ENCODE measurements at regions not wholly inside any gene's neighbourhood (a gene's known extent, or its start where the extent isn't known, plus 50 kb on each side); places are given as distances from the start of the nearest gene placed in this dataset.
"Not testable (repeated sequence)": the region's sequence is repeated elsewhere in the genome, so short reads cannot be mapped to it uniquely, and the experiment has no call there.

DNA sequence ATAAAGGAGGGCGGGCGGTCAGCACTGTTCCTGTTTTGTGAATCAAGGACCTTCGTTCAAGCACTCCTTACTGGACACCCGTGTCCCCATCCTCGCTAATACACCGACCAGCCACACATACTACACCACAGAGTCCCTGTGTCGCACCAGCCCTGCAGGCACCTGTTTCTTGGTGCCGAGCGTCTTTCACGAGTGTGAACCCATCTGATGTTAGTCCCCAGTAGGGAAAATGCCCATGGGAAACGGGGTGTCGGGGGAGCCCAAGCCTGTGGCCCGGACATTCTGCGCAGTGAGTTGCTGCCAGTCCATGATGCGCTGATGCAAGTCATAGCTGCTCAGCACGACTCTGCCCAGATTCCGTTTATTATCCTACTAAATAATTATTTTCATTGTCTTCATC lies 74.7 kb downstream of the TTLL2 start:
- Histone ChIP-seq H3K9me3 (ENCODE audit: control insufficient read depth, insufficient read depth, low read length) (no peaks in the 10 kb centered on the region), H3K36me3 (ENCODE audit: control insufficient read depth, insufficient read depth, low read length) (no peaks in the 10 kb centered on the region), H3K4me1 (ENCODE audit: control insufficient read depth, insufficient read depth, low read length) (peaks cover 6% of the 10 kb centered on the region), H3K4me3 (ENCODE audit: low read depth, low read length) (no peak overlapping the region), H3K27me3 (ENCODE audit: control insufficient read depth, insufficient read depth, low read length) (no peaks in the 10 kb centered on the region), H3K27ac (ENCODE audit: low read depth, low read length) (no peak overlapping the region)
- 94% methylated on average over 10 of the region's 17 CpGs for WGBS (ENCODE audit: insufficient coverage)
- no peak for DNase-seq (ENCODE audit: low read depth in 4 of 6, low spot score in 6 of 6)

GRCh38 chr6:167400482-167401138 lies 75.7 kb downstream of the TTLL2 start:
- 96% methylated on average over 16 of the region's 18 CpGs for WGBS (ENCODE audit: insufficient coverage)
- Histone ChIP-seq H3K4me1 (ENCODE audit: control insufficient read depth, insufficient read depth, low read length) (peaks cover 6% of the 10 kb centered on the region), H3K9me3 (ENCODE audit: control insufficient read depth, insufficient read depth, low read length) (no peaks in the 10 kb centered on the region), H3K27ac (ENCODE audit: low read depth, low read length) (no peak overlapping the region), H3K4me3 (ENCODE audit: low read depth, low read length) (no peak overlapping the region), H3K36me3 (ENCODE audit: control insufficient read depth, insufficient read depth, low read length) (no peaks in the 10 kb centered on the region), H3K27me3 (ENCODE audit: control insufficient read depth, insufficient read depth, low read length) (no peaks in the 10 kb centered on the region)
- DNase-seq (ENCODE audit: low read depth in 4 of 6, low spot score in 6 of 6), result no peak

- Histone ChIP-seq H3K36me3 (ENCODE audit: control insufficient read depth, insufficient read depth, low read length) (no peaks in the 10 kb centered on the region), H3K4me3 (ENCODE audit: low read depth, low read length) (no peak overlapping the region), H3K27me3 (ENCODE audit: control insufficient read depth, insufficient read depth, low read length) (no peaks in the 10 kb centered on the region), H3K27ac (ENCODE audit: low read depth, low read length) (no peak overlapping the region), H3K4me1 (ENCODE audit: control insufficient read depth, insufficient read depth, low read length) (peaks cover 6% of the 10 kb centered on the region), H3K9me3 (ENCODE audit: control insufficient read depth, insufficient read depth, low read length) (no peaks in the 10 kb centered on the region)
- 61% methylated on average over 17 of the region's 20 CpGs for WGBS (ENCODE audit: insufficient coverage)
- DNase-seq (ENCODE audit: low read depth in 4 of 6, low spot score in 6 of 6), result no peak
Observed at GRCh38 chr6:167401525-167402194, 76.8 kb downstream of the TTLL2 start.

GRCh38 chr6:167402195-167402686 lies 77.4 kb downstream of the TTLL2 start:
- no peak overlapping the region for H3K27ac ChIP-seq (ENCODE audit: low read depth, low read length)
- no peaks in the 10 kb centered on the region for H3K36me3 ChIP-seq (ENCODE audit: control insufficient read depth, insufficient read depth, low read length)
- DNase-seq (ENCODE audit: low read depth in 4 of 6, low spot score in 6 of 6), result no peak
- no peaks in the 10 kb centered on the region for H3K9me3 ChIP-seq (ENCODE audit: control insufficient read depth, insufficient read depth, low read length)
- H3K27me3 ChIP-seq (ENCODE audit: control insufficient read depth, insufficient read depth, low read length), result no peaks in the 10 kb centered on the region
- peaks cover 7% of the 10 kb centered on the region for H3K4me1 ChIP-seq (ENCODE audit: control insufficient read depth, insufficient read depth, low read length)
- H3K4me3 ChIP-seq (ENCODE audit: low read depth, low read length), result no peak overlapping the region
- WGBS (ENCODE audit: insufficient coverage), result 76% methylated on average over 9 of the region's 16 CpGs

DNA sequence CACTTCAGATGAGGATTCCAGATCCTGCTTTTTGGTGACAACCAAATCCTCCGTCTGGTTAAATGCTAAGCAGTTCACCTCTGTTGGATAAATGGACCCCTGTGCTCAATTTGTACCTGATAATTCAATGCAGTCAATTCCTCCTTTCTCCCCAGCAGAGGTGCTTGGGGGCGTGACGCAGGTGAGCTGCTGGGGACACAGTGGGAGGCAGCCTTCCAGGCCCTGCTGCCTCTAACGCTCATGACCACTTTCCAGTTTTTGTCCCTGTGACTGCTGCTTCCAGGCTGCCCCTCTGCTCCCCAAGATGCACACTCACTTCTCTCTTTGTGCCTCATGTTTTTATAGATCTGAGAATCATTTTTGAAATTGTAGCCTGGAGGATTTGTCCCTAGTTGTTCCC lies 78.5 kb downstream of the TTLL2 start:
- no peaks in the 10 kb centered on the region for H3K9me3 ChIP-seq (ENCODE audit: control insufficient read depth, insufficient read depth, low read length)
- no peaks in the 10 kb centered on the region for H3K36me3 ChIP-seq (ENCODE audit: control insufficient read depth, insufficient read depth, low read length)
- no peaks in the 10 kb centered on the region for H3K27me3 ChIP-seq (ENCODE audit: control insufficient read depth, insufficient read depth, low read length)
- no peak for DNase-seq (ENCODE audit: low read depth in 4 of 6, low spot score in 6 of 6)
- H3K4me1 ChIP-seq (ENCODE audit: control insufficient read depth, insufficient read depth, low read length), result peaks cover 17% of the 10 kb centered on the region
- H3K4me3 ChIP-seq (ENCODE audit: low read depth, low read length), result no peak overlapping the region
- H3K27ac ChIP-seq (ENCODE audit: low read depth, low read length), result no peak overlapping the region
- 81% methylated on average over 3 of the region's 4 CpGs for WGBS (ENCODE audit: insufficient coverage)

- Histone ChIP-seq H3K4me1 (ENCODE audit: control insufficient read depth, insufficient read depth, low read length) (peaks cover 22% of the 10 kb centered on the region), H3K4me3 (ENCODE audit: low read depth, low read length) (no peak overlapping the region), H3K36me3 (ENCODE audit: control insufficient read depth, insufficient read depth, low read length) (no peaks in the 10 kb centered on the region), H3K27ac (ENCODE audit: low read depth, low read length) (no peak overlapping the region), H3K27me3 (ENCODE audit: control insufficient read depth, insufficient read depth, low read length) (no peaks in the 10 kb centered on the region), H3K9me3 (ENCODE audit: control insufficient read depth, insufficient read depth, low read length) (no peaks in the 10 kb centered on the region)
- no peak for DNase-seq (ENCODE audit: low read depth in 4 of 6, low spot score in 6 of 6)
- 83% methylated on average over 12 of the region's 17 CpGs for WGBS (ENCODE audit: insufficient coverage)
Observed at GRCh38 chr6:167404385-167405049, 79.6 kb downstream of the TTLL2 start.

GRCh38 chr6:167405778-167406532 lies 81.1 kb downstream of the TTLL2 start:
- no peaks in the 10 kb centered on the region for H3K27me3 ChIP-seq (ENCODE audit: control insufficient read depth, insufficient read depth, low read length)
- H3K27ac ChIP-seq (ENCODE audit: low read depth, low read length), result no peak overlapping the region
- H3K4me3 ChIP-seq (ENCODE audit: low read depth, low read length), result no peak overlapping the region
- no peaks in the 10 kb centered on the region for H3K9me3 ChIP-seq (ENCODE audit: control insufficient read depth, insufficient read depth, low read length)
- H3K4me1 ChIP-seq (ENCODE audit: control insufficient read depth, insufficient read depth, low read length), result peaks cover 22% of the 10 kb centered on the region
- WGBS (ENCODE audit: insufficient coverage), result 96% methylated on average over 13 of the region's 14 CpGs
- H3K36me3 ChIP-seq (ENCODE audit: control insufficient read depth, insufficient read depth, low read length), result no peaks in the 10 kb centered on the region
- DNase-seq (ENCODE audit: low read depth in 4 of 6, low spot score in 6 of 6), result no peak

- peaks cover 20% of the 10 kb centered on the region for H3K4me1 ChIP-seq (ENCODE audit: control insufficient read depth, insufficient read depth, low read length)
- H3K27me3 ChIP-seq (ENCODE audit: control insufficient read depth, insufficient read depth, low read length); H3K4me3 ChIP-seq (ENCODE audit: low read depth, low read length); DNase-seq (ENCODE audit: low read depth in 4 of 6, low spot score in 6 of 6); H3K36me3 ChIP-seq (ENCODE audit: control insufficient read depth, insufficient read depth, low read length); H3K27ac ChIP-seq (ENCODE audit: low read depth, low read length); H3K9me3 ChIP-seq (ENCODE audit: control insufficient read depth, insufficient read depth, low read length): not testable (repeated sequence)
- 97% methylated on average over 12 of the region's 16 CpGs for WGBS (ENCODE audit: insufficient coverage)
Observed at GRCh38 chr6:167406533-167407238, 81.8 kb downstream of the TTLL2 start.

Data from spinal cord (tissue), 9 donors.